Gastrocnemius medialis (tissue), 4 donors: ENCODE measurements at regions not wholly inside any gene's neighbourhood (a gene's known extent, or its start where the extent isn't known, plus 50 kb on each side); places are given as distances from the start of the nearest gene placed in this dataset.

Source experiments
- ATAC-seq, 2 donors: fragments of 150-250 bp; one replicate each; pipeline ENCODE4 v1.9.1; 2016
- DNase-seq, 2 donors: peaks; one replicate each; pipeline ENCODE4 v3.0.0-alpha.2; 2019
- H3K27ac ChIP-seq, 4 donors: fragments of 200-600 bp; sonication (generic); 1 replicate in 1 of 4; 2 replicates in 3 of 4; pipeline ENCODE4 v1.5.1; 2016 to 2018; ENCODE audit warnings: mild to moderate bottlenecking in 2 of 4, moderate library complexity in 1 of 4
- H3K27me3 ChIP-seq, 3 donors: fragments of 200-600 bp; sonication (generic) in 2 of 3; 1 replicate in 1 of 3; 2 replicates in 2 of 3; pipeline versions ENCODE4 v1.5.1 to v1.6.0; 2016 to 2019; ENCODE audit warnings: mild to moderate bottlenecking in 1 of 3, moderate library complexity in 1 of 3
- H3K36me3 ChIP-seq, 2 donors: fragments of 200-600 bp; sonication (generic) in 1 of 2; one replicate each; pipeline ENCODE4 v1.5.1; 2017 to 2018
- H3K4me1 ChIP-seq, 2 donors: fragments of 200-600 bp; sonication (generic) in 1 of 2; one replicate each; pipeline ENCODE4 v1.5.1; 2016 to 2017; ENCODE audit warnings: mild to moderate bottlenecking in 2 of 2
- H3K4me3 ChIP-seq, 4 donors: fragments of 200-600 bp; sonication (generic) in 3 of 4; 1 replicate in 1 of 4; 2 replicates in 3 of 4; pipeline ENCODE4 v1.5.1; 2016 to 2019; ENCODE audit warnings: mild to moderate bottlenecking in 2 of 4
- H3K9me3 ChIP-seq, 3 donors: fragments of 200-600 bp; sonication (generic) in 2 of 3; 1 replicate in 1 of 3; 2 replicates in 2 of 3; pipeline ENCODE4 v1.5.1; 2016 to 2019
- POLR2A ChIP-seq, 2 donors: fragments of 450-650 bp; IDR thresholded peaks; one replicate each; pipeline ENCODE4 v1.6.1; 2017; ENCODE audit warnings: antibody characterized with exemption in 2 of 2, mild to moderate bottlenecking in 2 of 2, moderate library complexity in 2 of 2
- in situ Hi-C, 4 donors: fragments of 200-750 bp; cut with MboI; loops; one replicate each; pipeline versions ENCODE4 v1.15.0 to v1.8.0; 2017; ENCODE audit warnings: low sequenced_read_pairs in 4 of 4
- intact Hi-C: fragments of 100-400 bp; cut with DNase I; formaldehyde crosslinking; loops from one replicate; pipeline ENCODE4 v1.15.1; 2023; ENCODE audit warnings: low total_unique reads
- TF ChIP-seq, protein P1 (sequence below), 5 experiments: fragments of 450-650 bp in 3 of 5; fragments of 200-600 bp in 2 of 5; sonication (generic) in 2 of 5; IDR thresholded peaks in 4 of 5; conservative IDR thresholded peaks in 1 of 5; 1 replicate in 4 of 5; 2 replicates in 1 of 5; pipeline ENCODE4 v1.5.1; 2016 to 2019; ENCODE audit warnings: antibody characterized with exemption in 5 of 5, mild to moderate bottlenecking in 3 of 5, moderate library complexity in 3 of 5

DNA sequence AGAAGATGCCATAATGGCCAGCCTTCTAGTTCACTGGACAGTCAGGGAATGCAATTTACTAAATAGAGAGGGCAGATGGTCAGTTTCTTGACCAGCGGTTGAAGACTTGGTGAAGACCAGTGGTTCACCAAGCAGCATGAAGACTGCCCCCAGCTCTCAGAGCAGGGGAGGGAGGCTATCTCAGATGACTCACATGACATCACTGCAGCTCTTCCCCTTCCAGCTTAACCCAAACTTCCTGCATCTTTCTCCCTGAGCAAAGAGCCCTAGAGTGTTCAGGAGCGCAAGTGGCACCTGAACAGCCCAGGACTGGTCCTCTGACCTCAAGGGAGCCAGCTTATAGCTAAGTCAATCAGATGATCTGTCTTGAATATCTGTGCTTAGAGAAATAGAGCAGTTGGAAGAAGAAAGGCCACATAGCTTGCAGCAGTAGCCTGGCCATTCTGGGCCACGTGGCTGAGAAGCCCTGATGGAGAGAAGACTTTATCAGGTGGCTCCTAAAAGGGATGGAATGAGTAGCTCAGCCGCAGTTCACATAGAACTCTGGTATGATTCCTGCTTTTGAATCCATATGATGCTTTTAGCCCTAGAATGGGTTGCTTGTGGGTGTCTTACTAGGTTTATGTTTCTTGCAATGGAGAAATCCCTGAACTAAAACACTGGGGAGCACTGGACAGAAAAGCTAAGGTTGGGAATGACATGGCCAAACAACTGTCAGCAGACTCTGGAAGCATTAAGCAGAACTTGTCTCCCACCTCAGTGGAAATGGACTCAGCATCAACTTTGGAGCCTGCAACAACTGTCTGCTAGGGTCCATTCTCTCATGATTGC is 392.1 kb upstream of the CCL2 start:
- no peak overlapping the region for H3K4me3 ChIP-seq
- intact Hi-C loops (no loop called here), in situ Hi-C loops (no loop called here)
- H3K4me1 ChIP-seq: no peaks in the 10 kb centered on the region
- H3K9me3 ChIP-seq: no peaks in the 10 kb centered on the region
- DNase-seq: no peak
- H3K36me3 ChIP-seq: no peaks in the 10 kb centered on the region
- no peak overlapping the region for H3K27ac ChIP-seq
- ATAC-seq: no peak
- no peaks in the 10 kb centered on the region for H3K27me3 ChIP-seq
- TF ChIP-seq POLR2A (IDR thresholded peaks at IDR 0.05): no peak
- TF ChIP-seq, protein P1, sequence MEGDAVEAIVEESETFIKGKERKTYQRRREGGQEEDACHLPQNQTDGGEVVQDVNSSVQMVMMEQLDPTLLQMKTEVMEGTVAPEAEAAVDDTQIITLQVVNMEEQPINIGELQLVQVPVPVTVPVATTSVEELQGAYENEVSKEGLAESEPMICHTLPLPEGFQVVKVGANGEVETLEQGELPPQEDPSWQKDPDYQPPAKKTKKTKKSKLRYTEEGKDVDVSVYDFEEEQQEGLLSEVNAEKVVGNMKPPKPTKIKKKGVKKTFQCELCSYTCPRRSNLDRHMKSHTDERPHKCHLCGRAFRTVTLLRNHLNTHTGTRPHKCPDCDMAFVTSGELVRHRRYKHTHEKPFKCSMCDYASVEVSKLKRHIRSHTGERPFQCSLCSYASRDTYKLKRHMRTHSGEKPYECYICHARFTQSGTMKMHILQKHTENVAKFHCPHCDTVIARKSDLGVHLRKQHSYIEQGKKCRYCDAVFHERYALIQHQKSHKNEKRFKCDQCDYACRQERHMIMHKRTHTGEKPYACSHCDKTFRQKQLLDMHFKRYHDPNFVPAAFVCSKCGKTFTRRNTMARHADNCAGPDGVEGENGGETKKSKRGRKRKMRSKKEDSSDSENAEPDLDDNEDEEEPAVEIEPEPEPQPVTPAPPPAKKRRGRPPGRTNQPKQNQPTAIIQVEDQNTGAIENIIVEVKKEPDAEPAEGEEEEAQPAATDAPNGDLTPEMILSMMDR (IDR thresholded peaks at IDR 0.05 in 4 of 5, conservative IDR thresholded peaks at IDR 0.05 in 1 of 5): no peak

DNA sequence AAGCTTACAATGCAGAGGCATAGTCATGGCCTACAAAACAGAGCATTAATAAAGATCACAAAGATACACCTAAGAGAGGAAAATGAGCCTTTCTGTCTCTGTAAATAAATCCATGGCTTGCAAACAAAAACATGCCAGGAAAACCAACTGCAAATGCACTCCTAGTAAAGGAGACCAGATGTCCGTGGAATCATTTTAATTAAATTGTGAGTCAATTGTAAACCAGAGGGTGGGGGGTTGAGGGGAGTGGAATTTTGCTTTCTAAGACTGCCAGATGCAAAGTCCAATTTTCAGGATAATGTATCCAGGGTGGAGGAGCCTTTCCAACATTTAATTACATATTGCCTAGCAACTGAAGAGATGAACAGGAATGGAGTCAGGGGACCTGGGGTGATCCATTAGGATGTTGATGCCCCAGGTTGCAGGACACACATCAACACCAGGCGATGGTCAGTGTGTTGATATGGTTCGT is 390.3 kb upstream of the CCL2 start:
- in situ Hi-C loops: no loop called here
- no peak overlapping the region for H3K4me3 ChIP-seq
- ATAC-seq: no peak
- H3K27me3 ChIP-seq: no peaks in the 10 kb centered on the region
- no peak for DNase-seq
- H3K4me1 ChIP-seq: no peaks in the 10 kb centered on the region
- no peaks in the 10 kb centered on the region for H3K36me3 ChIP-seq
- H3K9me3 ChIP-seq: no peaks in the 10 kb centered on the region
- TF ChIP-seq POLR2A (IDR thresholded peaks at IDR 0.05): no peak
- TF ChIP-seq, protein P1 (IDR thresholded peaks at IDR 0.05 in 4 of 5, conservative IDR thresholded peaks at IDR 0.05 in 1 of 5): no peak
- intact Hi-C loops: no loop called here
- no peak overlapping the region for H3K27ac ChIP-seq

DNA sequence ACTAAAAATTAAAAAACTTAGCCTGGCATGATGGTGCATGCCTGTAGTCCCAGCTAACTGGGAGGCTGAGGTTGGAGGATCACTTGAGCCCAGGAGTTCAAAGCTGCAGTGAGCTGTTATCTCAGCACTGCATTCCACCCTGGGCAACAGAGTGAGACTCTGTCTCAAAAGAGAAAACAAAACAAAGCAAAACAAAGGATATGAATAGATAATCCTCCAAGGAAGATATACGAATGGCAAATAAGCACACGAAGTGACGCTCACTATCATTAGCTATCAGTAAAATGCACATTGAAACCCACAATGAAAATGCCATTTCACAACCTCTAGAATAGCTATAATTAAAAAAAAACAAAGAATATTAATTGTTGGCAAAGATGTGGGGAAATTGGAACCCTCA is 386.2 kb upstream of the CCL2 start:
- intact Hi-C loops: no loop called here
- TF ChIP-seq POLR2A (IDR thresholded peaks at IDR 0.05): no peak
- TF ChIP-seq, protein P1 (IDR thresholded peaks at IDR 0.05 in 4 of 5, conservative IDR thresholded peaks at IDR 0.05 in 1 of 5): no peak

DNA sequence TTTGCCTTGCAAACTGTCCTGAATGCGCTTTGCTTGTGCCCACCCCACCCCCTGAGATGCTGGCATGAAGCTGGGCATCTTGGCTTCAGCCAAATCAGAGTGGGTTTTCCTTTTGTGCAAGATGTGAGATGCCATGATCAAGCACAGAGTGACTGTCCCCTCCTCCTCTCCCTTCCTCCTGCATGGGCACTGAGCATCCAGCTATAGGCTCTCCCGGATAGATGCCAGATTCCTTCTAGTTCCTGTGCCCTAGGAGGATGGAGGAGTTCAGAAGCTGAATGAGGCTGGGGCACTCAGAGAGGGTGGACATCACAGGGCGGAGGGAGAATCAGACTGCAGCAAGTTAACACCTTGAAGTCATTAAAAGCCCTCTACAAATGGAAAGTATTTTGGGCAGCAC is 384.1 kb upstream of the CCL2 start:
- no peaks in the 10 kb centered on the region for H3K27me3 ChIP-seq
- intact Hi-C loops: no loop called here
- DNase-seq (no peak), ATAC-seq (no peak)
- no peaks in the 10 kb centered on the region for H3K9me3 ChIP-seq
- no peak overlapping the region for H3K27ac ChIP-seq
- no peaks in the 10 kb centered on the region for H3K4me1 ChIP-seq
- no peaks in the 10 kb centered on the region for H3K36me3 ChIP-seq
- in situ Hi-C loops: no loop called here
- no peak overlapping the region for H3K4me3 ChIP-seq
- TF ChIP-seq, protein P1 (IDR thresholded peaks at IDR 0.05 in 4 of 5, conservative IDR thresholded peaks at IDR 0.05 in 1 of 5): no peak
- no peak for TF ChIP-seq POLR2A (IDR thresholded peaks at IDR 0.05)

More for the DNA sequence above, 386.2 kb upstream of the CCL2 start:
- Histone ChIP-seq H3K4me3 (no peak overlapping the region), H3K27me3 (no peaks in the 10 kb centered on the region), H3K36me3 (no peaks in the 10 kb centered on the region), H3K27ac (no peak overlapping the region), H3K9me3 (no peaks in the 10 kb centered on the region), H3K4me1 (no peaks in the 10 kb centered on the region)
- in situ Hi-C loops: no loop called here
- DNase-seq (no peak), ATAC-seq (no peak)
